Inflammatory macrophage (primary cell): ENCODE measurements at regions not wholly inside any gene's neighbourhood (a gene's known extent, or its start where the extent isn't known, plus 50 kb on each side); places are given as distances from the start of the nearest gene placed in this dataset.

ENCODE experiments used
- DNase-seq, 2 donors: peaks; one replicate each; pipeline ENCODE4 v3.0.0-alpha.2; 2020 to 2022

GRCh38 chr9:117546894-117547678, 132.2 kb upstream of the ASTN2 start:
- no peak for DNase-seq

- DNase-seq = no peak
Measured at GRCh38 chr9:117545846-117546245, 131.0 kb upstream of the ASTN2 start.

GRCh38 chr9:117543089-117543488, 128.2 kb upstream of the ASTN2 start:
- DNase-seq = no peak

- DNase-seq = no peak
Measured at GRCh38 chr9:117542021-117542420, 127.2 kb upstream of the ASTN2 start.

GRCh38 chr9:117541181-117541580, 126.3 kb upstream of the ASTN2 start:
- DNase-seq = no peak

- DNase-seq = no peak
Measured at GRCh38 chr9:117535973-117536372, 121.1 kb upstream of the ASTN2 start.

GRCh38 chr9:117535434-117535833, 120.6 kb upstream of the ASTN2 start:
- DNase-seq = no peak

- DNase-seq = no peak
Measured at GRCh38 chr9:117528225-117528624, 113.4 kb upstream of the ASTN2 start.

- no peak for DNase-seq
Measured at GRCh38 chr9:117526674-117527073, 111.8 kb upstream of the ASTN2 start.

- no peak for DNase-seq
Measured at GRCh38 chr9:117523531-117524153, 108.8 kb upstream of the ASTN2 start.

GRCh38 chr9:117521293-117521692, 106.4 kb upstream of the ASTN2 start:
- DNase-seq = no peak

GRCh38 chr9:117516676-117517632, 102.1 kb upstream of the ASTN2 start:
- DNase-seq = no peak

GRCh38 chr9:117511852-117512481, 97.1 kb upstream of the ASTN2 start:
- no peak for DNase-seq

GRCh38 chr9:117496307-117496706, 81.5 kb upstream of the ASTN2 start:
- DNase-seq = no peak

- no peak for DNase-seq
Measured at GRCh38 chr9:117494401-117495090, 79.7 kb upstream of the ASTN2 start.

- DNase-seq = no peak
Measured at GRCh38 chr9:117492476-117492875, 77.6 kb upstream of the ASTN2 start.

- no peak for DNase-seq
Measured at GRCh38 chr9:117491491-117491890, 76.6 kb upstream of the ASTN2 start.

- no peak for DNase-seq
Measured at GRCh38 chr9:117490199-117490598, 75.3 kb upstream of the ASTN2 start.

GRCh38 chr9:117488659-117489058, 73.8 kb upstream of the ASTN2 start:
- DNase-seq = no peak

- peak; percentile 31 to 42 for DNase-seq
Measured at GRCh38 chr9:117487555-117488175, 72.8 kb upstream of the ASTN2 start.

- DNase-seq = no peak
Measured at GRCh38 chr9:117486426-117486825, 71.6 kb upstream of the ASTN2 start.

- DNase-seq = no peak
Measured at GRCh38 chr9:117485176-117485575, 70.3 kb upstream of the ASTN2 start.
